Gastroesophageal sphincter (tissue), 4 donors: ENCODE measurements at regions not wholly inside any gene's neighbourhood (a gene's known extent, or its start where the extent isn't known, plus 50 kb on each side); places are given as distances from the start of the nearest gene placed in this dataset.
"Not testable (repeated sequence)": the region's sequence is repeated elsewhere in the genome, so short reads cannot be mapped to it uniquely, and the experiment has no call there.

ENCODE experiments used
- ATAC-seq: fragments of 150-250 bp; one replicate; pipeline ENCODE4 v1.9.1; 2016; ENCODE audit warnings: mild to moderate bottlenecking, moderate library complexity
- H3K27ac ChIP-seq, 4 donors: fragments of 200-600 bp; sonication (generic) in 3 of 4; 1 replicate in 3 of 4; 2 replicates in 1 of 4; pipeline ENCODE4 v1.5.1; 2016 to 2019
- H3K27me3 ChIP-seq: fragments of 200-600 bp; sonication (generic); one replicate; pipeline ENCODE4 v1.5.1; 2019
- H3K36me3 ChIP-seq, 2 donors: fragments of 200-600 bp; sonication (generic); one replicate each; pipeline ENCODE4 v1.5.1; 2019; ENCODE audit warnings: control low read depth in 1 of 2
- H3K4me1 ChIP-seq, 3 donors: fragments of 200-600 bp; sonication (generic); 1 replicate in 2 of 3; 2 replicates in 1 of 3; pipeline ENCODE4 v1.5.1; 2016 to 2019; ENCODE audit warnings: control low read depth in 2 of 3
- H3K4me3 ChIP-seq, 2 donors: fragments of 200-600 bp; sonication (generic); one replicate each; pipeline ENCODE4 v1.5.1; 2019; ENCODE audit warnings: mild to moderate bottlenecking in 1 of 2, moderate library complexity in 1 of 2
- H3K9me3 ChIP-seq, 3 donors: fragments of 200-600 bp; sonication (generic); one replicate each; pipeline ENCODE4 v1.5.1; 2017 to 2019; ENCODE audit warnings: control low read depth in 2 of 3
- CTCF ChIP-seq, 4 experiments: fragments of 200-600 bp in 2 of 4; fragments of 450-650 bp in 2 of 4; sonication (generic) in 1 of 4; IDR thresholded peaks; one replicate each; pipeline ENCODE4 v1.5.1; 2017 to 2019; ENCODE audit warnings: antibody characterized with exemption in 4 of 4, mild to moderate bottlenecking in 2 of 4, moderate library complexity in 2 of 4
- EP300 ChIP-seq: sonication (generic); formaldehyde crosslinking; IDR thresholded peaks from one replicate; pipeline ENCODE4 v1.6.1; 2017; ENCODE audit warnings: antibody characterized with exemption, mild to moderate bottlenecking
- POLR2A ChIP-seq, 2 donors: fragments of 450-650 bp; IDR thresholded peaks; one replicate each; pipeline ENCODE4 v1.6.1; 2017; ENCODE audit warnings: antibody characterized with exemption in 2 of 2, mild to moderate bottlenecking in 2 of 2, moderate library complexity in 1 of 2
- POLR2AphosphoS5 ChIP-seq: sonication (generic); formaldehyde crosslinking; IDR thresholded peaks from one replicate; pipeline ENCODE4 v1.6.1; 2017; ENCODE audit warnings: antibody characterized with exemption
- WGBS, 2 donors: methylation state at CpG; one replicate each; pipeline ENCODE4 v1.1.5; 2018; ENCODE audit warnings: low coverage in 1 of 2; 5-methylcytosine and 5-hydroxymethylcytosine counted together

GRCh38 chr20:23295934-23296333, 54.7 kb upstream of the NXT1 start:
- no peaks in the 10 kb centered on the region for H3K9me3 ChIP-seq
- TF ChIP-seq EP300 (no peak), CTCF (IDR thresholded peaks at IDR 0.05) (no peak), POLR2AphosphoS5 (no peak), POLR2A (IDR thresholded peaks at IDR 0.05) (no peak)
- no peaks in the 10 kb centered on the region for H3K36me3 ChIP-seq
- H3K27me3 ChIP-seq: peaks cover 3% of the 10 kb centered on the region
- peak overlapping the region in 2 of 4 donors; percentile 2 to 53 for H3K27ac ChIP-seq
- ATAC-seq: no peak
- no peak overlapping the region for H3K4me3 ChIP-seq
- 100% methylated on average over 1 to 3 of the region's 5 CpGs for WGBS, 2 donors
- peaks cover 0 to 17% (median 10%) of the 10 kb centered on the region in 3 donors for H3K4me1 ChIP-seq

- Histone ChIP-seq H3K9me3 (no peaks in the 10 kb centered on the region), H3K4me3 (no peak overlapping the region), H3K27ac (peak overlapping the region in 3 of 4 donors; percentile 60 to 71 (median 71)), H3K4me1 (peaks cover 0 to 27% (median 10%) of the 10 kb centered on the region in 3 donors), H3K27me3 (peaks cover 5% of the 10 kb centered on the region), H3K36me3 (no peaks in the 10 kb centered on the region)
- TF ChIP-seq EP300 (no peak), CTCF (IDR thresholded peaks at IDR 0.05) (no peak), POLR2AphosphoS5 (no peak), POLR2A (IDR thresholded peaks at IDR 0.05) (no peak)
- no peak for ATAC-seq
- 91% methylated on average over 7 of the region's 10 CpGs; no CpG with 5 or more reads in 1 of the 2 donors for WGBS, 2 donors
These were observed 55.9 kb upstream of the NXT1 start for GRCh38 chr20:23294671-23295070.

- ATAC-seq: peak; percentile 34
- peaks cover 0 to 27% (median 10%) of the 10 kb centered on the region in 3 donors for H3K4me1 ChIP-seq
- no peaks in the 10 kb centered on the region for H3K9me3 ChIP-seq
- no peak overlapping the region for H3K4me3 ChIP-seq
- H3K27me3 ChIP-seq: peaks cover 5% of the 10 kb centered on the region
- no peak for TF ChIP-seq POLR2A (IDR thresholded peaks at IDR 0.05)
- H3K27ac ChIP-seq: peak overlapping the region in 3 of 4 donors; percentile 60 to 71 (median 71)
- WGBS, 2 donors: 79 to 87% methylated on average over 3 of the region's 6 CpGs
- H3K36me3 ChIP-seq: no peaks in the 10 kb centered on the region
These were observed 56.4 kb upstream of the NXT1 start for GRCh38 chr20:23294166-23294565.

- ATAC-seq: peak; percentile 86
- Histone ChIP-seq H3K27me3 (peaks cover 5% of the 10 kb centered on the region), H3K4me1 (peaks cover 0 to 27% (median 10%) of the 10 kb centered on the region in 3 donors), H3K4me3 (no peak overlapping the region), H3K27ac (peak overlapping the region in 3 of 4 donors; percentile 64 to 71 (median 71)), H3K36me3 (no peaks in the 10 kb centered on the region), H3K9me3 (no peaks in the 10 kb centered on the region)
- WGBS, 2 donors: 34 to 40% methylated on average over 1 to 4 of the region's 6 CpGs
- TF ChIP-seq POLR2AphosphoS5 (peak; percentile 71), CTCF (IDR thresholded peaks at IDR 0.05) (no peak), POLR2A (IDR thresholded peaks at IDR 0.05) (no peak)
These were observed 56.9 kb upstream of the NXT1 start for GRCh38 chr20:23293689-23294088.

GRCh38 chr20:23292311-23292710, 58.3 kb upstream of the NXT1 start:
- not testable (repeated sequence) for H3K4me3 ChIP-seq, H3K9me3 ChIP-seq, H3K27me3 ChIP-seq, ATAC-seq, H3K36me3 ChIP-seq, H3K27ac ChIP-seq
- H3K4me1 ChIP-seq: peaks cover 0 to 23% (median 10%) of the 10 kb centered on the region in 3 donors
- WGBS, 2 donors: 95 to 100% methylated on average over 1 to 3 of the region's 5 CpGs

- WGBS, 2 donors: 79 to 90% methylated on average over 4 to 10 of the region's 14 CpGs
- ATAC-seq: no peak
These were observed 58.9 kb upstream of the NXT1 start for GRCh38 chr20:23291575-23292240.

More at GRCh38 chr20:23291575-23292240, 58.9 kb upstream of the NXT1 start:
- peaks cover 5% of the 10 kb centered on the region for H3K27me3 ChIP-seq
- TF ChIP-seq EP300: no peak
- TF ChIP-seq CTCF (IDR thresholded peaks at IDR 0.05): no peak
- no peak for TF ChIP-seq POLR2AphosphoS5
- TF ChIP-seq POLR2A (IDR thresholded peaks at IDR 0.05): no peak
- H3K9me3 ChIP-seq: no peaks in the 10 kb centered on the region
- H3K4me3 ChIP-seq: no peak overlapping the region
- no peak overlapping the region for H3K27ac ChIP-seq
- peaks cover 0 to 23% (median 10%) of the 10 kb centered on the region in 3 donors for H3K4me1 ChIP-seq
- H3K36me3 ChIP-seq: no peaks in the 10 kb centered on the region
